ENCODE measurements at regions not wholly inside any gene's neighbourhood (a gene's known extent, or its start where the extent isn't known, plus 50 kb on each side); places are given as distances from the start of the nearest gene placed in this dataset.
A peak's percentile ranks its signal among the peaks of the same experiment; 100 is the strongest.

DNA sequence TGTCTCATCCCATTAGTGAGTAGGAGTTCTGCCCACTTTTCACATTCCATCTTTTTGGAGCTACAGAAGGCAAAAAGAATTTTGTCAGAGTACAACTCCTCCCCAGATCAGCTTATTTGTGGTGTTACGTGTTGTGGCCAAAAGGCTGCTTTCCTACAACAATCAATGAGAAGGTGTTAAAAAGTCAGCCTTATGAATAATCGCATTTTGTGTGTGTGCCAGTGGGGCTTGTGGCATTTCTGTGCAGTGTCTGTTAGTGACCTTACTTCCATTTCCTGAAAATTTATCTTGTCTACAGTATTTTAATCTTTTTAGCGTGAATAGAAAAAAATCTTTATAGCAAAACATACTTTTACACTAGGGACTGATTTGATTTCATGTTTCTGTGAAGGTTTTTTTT lies 458.3 kb upstream of the LCORL start:
- no peak for DNase-seq (ENCODE audit: insufficient read length, low spot score)
- no peak for FAIRE-seq
- TF ChIP-seq CTCF (IDR thresholded peaks at IDR 0.05; ENCODE audit: insufficient read depth, missing control alignments): no peak

DNA sequence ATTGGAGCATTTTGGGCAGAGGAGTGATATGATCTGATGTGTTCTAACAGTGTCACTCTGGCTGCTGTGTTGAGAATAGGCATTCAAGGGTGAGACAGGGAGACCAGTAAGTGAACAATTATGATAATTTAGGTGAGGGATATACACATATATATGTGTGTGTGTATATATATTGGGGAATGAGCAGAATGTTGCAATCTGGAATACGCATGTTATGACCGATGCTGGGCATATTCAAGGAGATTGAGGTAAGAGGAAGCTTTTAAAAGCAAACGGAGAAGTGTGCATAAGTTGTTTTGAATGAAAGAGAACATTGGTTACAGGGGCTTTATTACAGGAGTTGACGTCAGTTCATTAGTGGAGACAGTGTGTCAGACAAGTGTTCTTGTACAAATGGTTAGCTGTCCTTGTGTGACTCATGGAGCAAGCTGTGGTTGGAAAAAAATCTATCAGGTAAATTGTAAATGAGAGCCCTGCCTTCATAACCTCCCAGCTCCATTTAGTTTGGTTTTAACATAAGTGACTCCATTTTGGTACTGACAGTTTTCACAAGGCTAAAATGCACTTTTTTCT lies 442.5 kb upstream of the LCORL start:
- FAIRE-seq (no peak), DNase-seq (ENCODE audit: insufficient read length, low spot score) (no peak)
- no peak for TF ChIP-seq CTCF (IDR thresholded peaks at IDR 0.05; ENCODE audit: insufficient read depth, missing control alignments)

DNA sequence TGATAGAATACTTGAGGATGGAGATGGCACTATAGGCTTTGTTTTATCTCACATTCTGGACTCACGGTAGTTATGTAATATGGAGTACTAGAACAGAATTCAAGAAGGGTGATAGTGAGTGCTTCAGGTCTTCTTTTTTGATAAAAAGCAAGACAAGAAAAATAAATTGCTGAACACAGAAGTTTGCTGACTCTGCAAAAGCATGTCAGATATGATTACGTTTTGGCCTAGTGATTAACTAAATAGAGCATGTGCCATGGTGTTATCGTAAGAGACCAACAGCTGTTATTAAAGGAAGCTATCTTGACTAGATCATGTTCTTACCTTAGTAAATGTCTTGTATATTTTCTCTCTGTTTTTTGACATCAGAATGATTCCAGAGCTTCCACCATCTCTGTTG lies 436.9 kb upstream of the LCORL start:
- no peak for TF ChIP-seq CTCF (IDR thresholded peaks at IDR 0.05; ENCODE audit: insufficient read depth, missing control alignments)
- FAIRE-seq: peak; percentile 55
- no peak for DNase-seq (ENCODE audit: insufficient read length, low spot score)

DNA sequence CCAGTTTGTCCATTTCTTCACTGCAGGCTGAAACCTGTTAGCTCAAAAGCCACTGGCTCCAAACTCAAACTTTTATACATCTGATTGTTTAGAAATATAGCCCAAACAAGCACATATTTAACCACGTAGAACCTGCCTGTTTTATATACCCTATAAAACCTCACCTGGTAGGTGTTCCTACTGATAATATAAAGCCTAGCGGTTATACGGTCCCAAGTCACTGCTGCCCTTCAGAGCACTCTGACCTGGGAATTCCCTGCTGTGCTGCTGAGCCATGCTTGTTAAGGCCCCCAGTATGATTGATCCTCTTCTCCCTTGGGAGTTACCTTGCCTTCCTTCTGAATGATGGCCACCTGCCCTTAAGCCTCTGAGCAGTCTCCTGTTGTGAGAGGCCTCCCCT lies 432.8 kb upstream of the LCORL start:
- no peak for TF ChIP-seq CTCF (IDR thresholded peaks at IDR 0.05; ENCODE audit: insufficient read depth, missing control alignments)
- DNase-seq (ENCODE audit: insufficient read length, low spot score) (no peak), FAIRE-seq (no peak)

DNA sequence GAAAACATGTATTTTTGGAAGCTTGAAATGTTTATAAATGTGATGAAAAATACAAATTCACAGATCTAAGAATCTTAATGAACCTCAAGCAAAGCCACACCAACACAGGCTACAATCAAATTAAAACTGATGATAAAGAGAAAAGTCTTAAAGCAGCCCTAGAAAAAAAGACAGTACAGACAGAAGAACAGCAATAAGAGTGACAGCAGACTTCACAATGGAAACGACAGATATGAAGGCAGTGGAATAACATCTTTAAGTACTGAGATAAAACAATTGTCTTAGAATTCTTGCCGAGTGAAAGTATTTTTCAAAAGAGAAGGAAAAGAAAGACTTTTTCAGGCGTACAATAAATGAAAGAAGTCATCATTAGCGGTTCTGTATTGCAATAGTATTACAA lies 423.6 kb upstream of the LCORL start:
- no peak for DNase-seq (ENCODE audit: insufficient read length, low spot score)
- no peak for TF ChIP-seq CTCF (IDR thresholded peaks at IDR 0.05; ENCODE audit: insufficient read depth, missing control alignments)
- no peak for FAIRE-seq

- DNase-seq (ENCODE audit: insufficient read length, low spot score) (no peak), FAIRE-seq (no peak)
- no peak for TF ChIP-seq CTCF (IDR thresholded peaks at IDR 0.05; ENCODE audit: insufficient read depth, missing control alignments)
Measured at GRCh38 chr4:18444206-18444605, 422.7 kb upstream of the LCORL start.

DNA sequence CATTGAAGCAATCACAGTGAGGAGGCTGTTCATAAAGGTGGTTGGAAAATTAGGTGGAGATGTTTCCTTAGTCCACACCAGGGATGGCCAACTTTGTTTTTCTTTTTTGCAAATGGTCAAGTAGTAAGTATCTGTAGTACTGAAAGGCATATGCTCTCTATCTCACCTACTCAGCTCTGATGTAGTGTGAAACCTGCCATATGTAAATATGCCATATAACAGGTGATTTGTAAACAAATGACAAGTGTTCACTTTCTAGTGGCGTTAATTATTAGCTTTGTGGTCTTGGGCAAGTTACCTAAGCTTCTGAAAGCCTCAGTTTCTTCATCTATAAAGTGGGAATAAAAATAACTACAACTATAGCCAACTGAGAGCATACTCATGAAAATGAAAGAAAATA lies 421.4 kb upstream of the LCORL start:
- no peak for FAIRE-seq
- TF ChIP-seq CTCF (IDR thresholded peaks at IDR 0.05; ENCODE audit: insufficient read depth, missing control alignments): no peak
- DNase-seq (ENCODE audit: insufficient read length, low spot score): no peak
